Left colon (tissue), 2 donors: ENCODE measurements at regions not wholly inside any gene's neighbourhood (a gene's known extent, or its start where the extent isn't known, plus 50 kb on each side); places are given as distances from the start of the nearest gene placed in this dataset.
"Not testable (repeated sequence)": the region's sequence is repeated elsewhere in the genome, so short reads cannot be mapped to it uniquely, and the experiment has no call there.

Experiments
- ATAC-seq: fragments of 200-7000 bp; cut with Tn5 transposase; one replicate; pipeline ENCODE4 v1.9.1; 2020; ENCODE audit warnings: mild to moderate bottlenecking, moderate library complexity
- DNase-seq, 2 donors: peaks; one replicate each; pipeline ENCODE4 v3.0.0-alpha.2; 2020
- intact Hi-C, 2 donors: fragments of 100-400 bp; cut with DNase I in 1 of 2; cut with micrococcal nuclease in 1 of 2; formaldehyde crosslinking; loops; one replicate each; pipeline versions ENCODE4 v1.11.2 to v1.14.0; 2022; cut with DNase I, micrococcal nuclease
- donor health status: DM: no; HTN: no; CAD: no.
- donor health status: DM: yes; HTN: yes; CAD: no.

DNA sequence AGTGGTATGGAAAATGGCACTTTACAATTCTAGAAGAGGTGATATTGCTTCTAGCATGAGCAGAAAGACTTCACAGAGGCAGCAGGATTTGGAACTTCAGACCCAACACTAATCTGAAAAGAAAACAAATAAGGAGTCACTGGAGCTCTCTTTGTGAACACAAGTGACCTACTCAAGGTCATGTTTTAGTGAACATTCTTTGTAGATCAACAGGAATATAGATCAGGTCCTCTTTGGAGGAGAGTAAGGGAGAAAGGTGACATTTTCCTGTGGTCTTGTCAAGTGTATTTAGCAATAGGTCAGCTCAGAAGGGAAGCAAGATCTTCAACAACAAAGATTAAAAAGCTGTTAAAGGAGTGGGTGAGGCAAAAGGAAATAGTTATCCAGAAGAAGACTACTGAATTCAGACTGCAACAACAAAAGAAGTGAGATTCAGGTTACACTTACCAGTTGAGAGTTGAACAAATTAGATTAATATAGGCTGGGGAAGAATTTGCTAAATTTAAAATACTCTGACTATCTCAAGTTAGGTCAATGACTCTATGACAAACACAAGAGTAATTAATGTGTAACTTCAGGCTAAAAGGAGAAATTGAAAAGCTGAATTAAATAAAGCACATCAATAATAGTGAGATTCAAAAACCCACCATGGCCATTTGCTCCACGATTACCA, 528.2 kb downstream of the RPS29 start:
- ATAC-seq = no peak

DNA sequence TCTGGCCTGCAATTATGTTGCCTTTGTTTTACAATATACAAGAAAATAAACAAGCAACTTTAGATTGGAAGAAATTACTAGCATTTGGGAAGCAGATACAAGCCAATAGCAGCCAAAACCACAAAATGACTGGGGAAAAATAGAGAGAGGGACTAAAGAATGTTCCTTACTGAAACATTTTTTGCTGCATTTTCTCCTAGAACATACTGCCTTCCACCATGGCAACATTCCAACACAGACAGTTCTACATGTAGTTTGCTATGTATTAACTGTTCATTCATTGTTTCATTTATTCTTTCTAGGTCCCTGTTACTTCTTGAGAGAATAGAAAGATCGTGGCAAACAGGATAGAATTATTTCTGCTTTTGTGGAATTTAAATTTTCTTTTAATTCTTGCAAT, 530.2 kb downstream of the RPS29 start:
- intact Hi-C loops = no loop called here
- DNase-seq (no peak), ATAC-seq (no peak)

More for the DNA sequence above, 528.2 kb downstream of the RPS29 start:
- no peak for DNase-seq
- intact Hi-C loops = no loop called here

DNA sequence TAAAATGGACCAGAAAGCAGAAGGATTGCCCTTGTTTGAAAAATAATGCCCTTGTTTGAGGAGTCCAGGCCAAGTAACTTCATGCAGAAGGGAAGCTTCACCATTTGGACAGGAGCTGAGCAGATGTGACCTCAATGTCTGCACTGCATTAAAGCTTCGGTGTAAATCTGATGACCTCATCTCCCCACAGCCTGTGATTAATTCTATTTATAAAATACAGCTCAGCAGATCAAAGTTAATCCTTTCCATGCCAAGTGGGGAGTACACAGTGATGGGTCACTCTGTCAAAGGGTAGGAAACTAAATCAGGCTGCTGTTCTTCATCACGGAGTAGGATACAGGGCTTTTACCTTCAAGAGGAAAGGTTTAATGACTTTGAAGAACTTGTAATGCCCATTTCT, 533.7 kb downstream of the RPS29 start:
- intact Hi-C loops = no loop called here
- DNase-seq (no peak), ATAC-seq (no peak)

DNA sequence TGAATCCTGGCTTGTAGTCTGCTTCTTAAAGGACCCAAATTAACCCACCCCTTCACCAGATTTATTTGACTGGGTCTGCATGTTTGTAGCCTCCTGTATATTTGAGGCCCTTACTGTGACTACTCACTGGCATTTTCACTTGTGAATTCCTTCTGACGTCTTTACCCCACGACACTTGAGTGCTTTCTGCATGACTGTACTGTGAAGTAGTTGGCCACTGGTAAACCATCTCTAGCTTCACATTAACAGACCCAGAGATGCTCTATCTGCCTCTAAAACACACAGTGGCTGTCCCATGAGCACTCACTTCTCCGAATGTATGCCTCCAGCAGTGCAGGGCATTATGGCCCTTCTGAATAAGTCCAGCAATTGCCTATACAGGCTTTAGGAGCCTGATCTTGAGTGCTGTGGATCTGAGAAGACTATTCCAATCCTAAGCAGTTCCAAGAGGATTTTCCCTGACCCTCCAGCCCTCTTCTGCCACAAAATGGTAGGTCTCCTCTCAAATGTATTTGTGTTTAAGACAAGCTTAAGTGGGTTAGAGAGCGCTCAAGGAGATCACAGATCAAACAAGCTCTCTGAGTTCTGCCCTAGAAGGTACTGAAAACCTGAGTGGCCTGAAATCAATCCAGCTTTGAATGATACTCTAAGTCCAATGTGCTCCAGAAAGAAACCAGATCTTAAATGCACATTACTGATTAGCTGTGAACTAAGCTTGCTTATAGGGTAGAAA, 534.7 kb downstream of the RPS29 start:
- ATAC-seq (no peak), DNase-seq (no peak)
- intact Hi-C loops = no loop called here

DNA sequence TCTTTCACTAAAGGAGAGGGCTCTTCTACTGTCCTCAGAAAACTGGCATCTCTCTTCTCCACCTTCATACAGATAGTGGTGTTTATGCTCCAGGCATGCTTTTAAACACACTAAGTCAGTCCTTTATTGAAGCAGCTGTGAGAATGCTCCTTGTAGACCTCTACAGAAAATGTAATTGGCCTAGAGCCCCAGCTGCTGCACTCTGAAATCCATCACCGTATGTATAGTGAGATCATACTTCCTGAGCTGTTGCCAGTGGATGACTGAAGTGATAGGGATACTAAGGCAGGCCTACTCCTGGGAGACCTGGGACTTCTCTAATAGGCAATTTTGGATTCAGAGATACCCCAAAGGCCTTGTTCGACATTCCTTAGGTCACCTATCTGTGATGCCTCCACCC, 535.4 kb downstream of the RPS29 start:
- no peak for DNase-seq
- intact Hi-C loops = no loop called here
- no peak for ATAC-seq

DNA sequence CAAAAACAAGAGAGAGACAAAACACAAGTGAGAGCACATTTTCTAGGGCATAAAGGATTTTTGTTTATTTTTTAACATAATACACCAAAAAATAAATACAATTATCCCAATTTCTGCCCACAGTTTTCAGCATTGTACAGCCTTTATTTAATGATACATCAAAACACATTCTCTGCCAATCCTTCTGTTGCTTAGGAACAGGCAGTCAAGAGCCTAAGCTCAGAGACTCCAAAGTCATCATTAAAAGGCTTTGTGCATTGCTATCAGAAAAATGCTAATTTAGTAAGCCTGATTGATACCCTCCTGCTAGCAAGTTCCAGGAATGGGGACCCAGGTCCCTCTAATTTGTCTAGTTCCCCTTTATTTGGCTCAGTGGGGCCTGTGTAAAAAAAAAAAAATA, 536.5 kb downstream of the RPS29 start:
- DNase-seq (no peak), ATAC-seq (no peak)
- intact Hi-C loops = no loop called here

DNA sequence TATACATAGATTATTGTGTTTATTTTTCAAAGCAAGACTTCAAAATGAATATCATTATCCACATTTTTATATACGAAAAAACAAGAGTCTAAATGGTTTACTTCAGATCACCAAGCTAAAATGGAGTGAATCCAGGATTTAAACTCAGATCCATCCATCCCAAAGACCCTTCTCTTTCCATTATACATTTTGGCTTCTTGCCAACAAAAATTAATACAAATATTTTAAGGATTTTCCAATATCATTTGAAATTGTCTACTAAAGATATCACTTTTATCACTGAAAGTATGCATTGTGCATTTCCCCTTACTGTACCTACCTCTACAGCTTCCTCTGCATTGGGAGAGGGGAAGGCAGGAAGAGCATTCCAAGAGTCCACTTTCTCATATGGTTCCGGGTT, 541.2 kb downstream of the RPS29 start:
- ATAC-seq (no peak), DNase-seq (no peak)
- intact Hi-C loops = no loop called here

DNA sequence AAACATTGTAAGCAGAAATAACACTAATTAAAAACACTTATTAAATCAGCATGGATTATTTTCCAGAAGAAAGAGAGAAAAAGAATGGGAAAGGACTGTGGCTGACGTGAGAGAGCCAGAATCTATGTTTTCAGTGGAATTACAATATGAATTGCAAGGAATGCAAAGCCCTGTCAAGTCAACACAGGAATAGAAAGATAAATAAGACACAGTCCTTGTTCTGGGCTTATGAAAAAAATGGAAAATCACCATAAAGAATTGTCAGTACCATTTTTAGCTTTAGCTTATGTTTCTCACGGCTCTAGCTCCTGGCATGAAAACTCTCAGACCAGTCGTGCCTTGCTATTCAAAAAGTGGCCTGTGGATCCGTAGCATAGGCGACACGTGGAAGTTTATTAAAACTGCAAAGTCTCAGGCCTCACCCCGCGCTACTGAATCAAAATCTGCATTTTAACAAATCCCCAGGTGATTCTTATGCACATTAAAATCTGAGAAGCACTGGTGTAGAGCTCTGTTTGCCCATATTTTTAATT, 549.1 kb downstream of the RPS29 start:
- intact Hi-C loops = no loop called here
- DNase-seq = no peak
- no peak for ATAC-seq

DNA sequence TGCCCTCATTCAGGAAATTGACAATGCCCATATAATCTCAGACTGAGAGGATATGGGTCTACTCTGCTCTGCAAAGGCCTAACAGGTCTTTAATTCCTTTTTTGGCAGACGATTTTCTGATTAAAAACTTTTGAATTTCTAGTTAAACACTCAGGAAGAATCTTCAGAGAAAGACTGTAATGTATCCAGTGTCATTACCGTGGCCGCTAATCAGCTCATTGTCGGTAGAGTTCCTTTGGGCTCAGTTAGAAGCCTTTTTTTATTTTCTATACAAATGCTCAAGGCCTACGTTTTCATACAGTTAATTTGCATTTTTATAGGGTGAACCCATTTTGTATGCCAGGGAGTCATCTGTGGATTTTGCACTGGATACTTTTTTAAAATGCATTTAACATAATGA, 549.9 kb downstream of the RPS29 start:
- intact Hi-C loops = no loop called here
- ATAC-seq (no peak), DNase-seq (no peak)

DNA sequence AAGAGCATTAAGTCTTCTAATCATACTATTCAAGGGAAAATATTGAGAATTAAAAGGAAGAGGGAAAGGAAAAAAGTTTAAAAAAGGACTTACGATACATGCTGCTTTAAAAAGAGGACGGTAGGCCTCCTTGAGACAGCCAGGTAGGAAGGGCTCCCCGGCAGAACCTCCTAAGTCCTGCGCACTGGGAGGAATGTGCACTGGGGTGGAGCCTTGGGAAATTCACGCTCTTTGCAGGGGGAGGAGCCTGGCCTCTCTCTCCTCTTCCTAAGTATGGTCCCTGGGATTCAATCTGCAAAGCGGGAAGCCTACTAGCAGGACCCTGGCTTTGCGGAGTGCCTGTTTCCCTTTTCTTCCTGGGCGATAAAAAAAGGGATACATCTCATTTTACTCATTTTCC, 553.0 kb downstream of the RPS29 start:
- DNase-seq (no peak), ATAC-seq (no peak)
- intact Hi-C loops = no loop called here

DNA sequence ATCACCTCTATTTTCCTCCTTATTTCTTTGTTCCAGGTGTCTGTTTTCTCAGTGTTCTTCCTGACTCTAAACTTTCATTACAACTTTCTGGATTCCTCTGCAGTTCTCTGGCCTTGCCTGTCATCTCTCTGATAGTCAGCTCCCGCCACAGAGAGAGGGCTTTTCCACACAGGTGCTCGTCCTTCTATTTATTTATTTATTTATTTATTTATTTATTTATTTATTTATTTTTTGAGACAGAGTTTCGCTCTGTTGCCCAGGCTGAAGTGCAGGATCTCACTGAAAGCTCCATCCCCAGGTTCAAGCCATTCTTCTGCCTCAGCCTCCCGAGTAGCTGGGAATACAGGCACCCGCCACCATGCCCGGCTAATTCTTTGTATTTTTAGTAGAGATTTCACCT, 554.5 kb downstream of the RPS29 start:
- ATAC-seq, DNase-seq, intact Hi-C loops: not testable (repeated sequence)

DNA sequence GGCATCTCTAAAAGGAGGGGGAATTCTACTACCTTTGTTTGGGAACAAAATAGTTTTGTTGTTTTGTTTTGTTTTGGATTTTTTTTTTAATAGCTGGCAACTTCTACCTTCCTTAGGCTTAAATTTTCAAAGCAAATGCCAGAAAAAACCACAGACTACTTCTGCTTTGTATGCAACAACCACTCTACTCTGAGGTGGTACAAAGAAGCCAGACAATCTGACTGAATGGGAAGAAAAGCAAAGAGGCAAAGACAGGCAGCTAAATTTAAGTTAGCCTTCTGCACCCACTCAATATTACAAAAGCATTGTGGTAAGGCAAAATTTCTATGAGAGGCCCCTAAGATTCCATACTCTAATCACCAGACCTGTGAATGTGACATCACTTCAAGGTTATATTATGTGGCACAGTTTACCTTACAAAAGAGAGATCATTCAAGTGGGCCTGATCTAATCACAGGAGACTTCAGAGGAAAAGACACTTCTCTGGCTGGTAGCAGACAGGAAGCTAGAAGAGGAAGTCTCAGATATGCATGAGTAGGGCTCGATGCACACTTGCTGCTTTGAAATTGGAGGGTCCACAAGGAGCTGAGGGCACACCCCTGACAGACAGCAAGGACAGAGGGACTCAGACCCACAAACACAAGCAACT, 566.6 kb downstream of the RPS29 start:
- intact Hi-C loops = no loop called here
- no peak for ATAC-seq
- no peak for DNase-seq

DNA sequence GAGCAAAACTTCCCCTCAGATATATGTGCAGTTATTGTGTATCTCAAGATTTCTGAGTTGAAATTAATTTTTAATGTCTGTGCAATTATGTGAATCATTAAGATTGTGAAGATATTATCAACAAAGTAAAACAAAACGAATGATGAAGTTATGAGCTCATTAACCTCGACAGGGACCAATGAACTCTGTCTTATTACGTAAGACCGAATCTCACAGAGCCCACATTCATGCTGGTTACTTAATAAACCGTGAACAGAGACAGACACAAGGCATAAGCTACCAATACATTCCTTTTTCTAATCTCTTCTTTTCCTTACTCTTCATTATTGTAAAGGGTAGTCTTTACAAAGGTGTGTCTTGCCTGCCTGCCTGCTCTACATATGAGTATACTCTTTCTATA, 568.7 kb downstream of the RPS29 start:
- intact Hi-C loops = no loop called here
- ATAC-seq (no peak), DNase-seq (no peak)

DNA sequence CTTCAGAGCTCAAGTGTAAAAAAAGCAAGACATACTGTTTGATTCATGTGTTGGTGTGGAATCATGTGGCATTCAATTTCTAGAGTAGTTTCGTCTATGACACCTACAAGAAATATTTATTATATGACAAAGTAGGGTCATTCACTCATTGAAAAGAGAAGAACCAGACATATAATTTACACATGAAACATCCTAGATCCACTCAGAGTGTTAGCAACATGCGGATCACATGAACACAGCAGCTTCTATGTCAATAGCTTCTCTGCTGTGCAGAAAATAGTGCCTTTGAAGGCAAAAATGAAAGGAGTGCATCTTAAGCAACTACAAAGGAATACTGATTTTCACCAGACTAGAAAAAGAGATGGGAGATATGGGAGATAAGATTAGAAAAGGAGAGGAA, 569.8 kb downstream of the RPS29 start:
- intact Hi-C loops = no loop called here
- no peak for ATAC-seq
- DNase-seq = no peak

DNA sequence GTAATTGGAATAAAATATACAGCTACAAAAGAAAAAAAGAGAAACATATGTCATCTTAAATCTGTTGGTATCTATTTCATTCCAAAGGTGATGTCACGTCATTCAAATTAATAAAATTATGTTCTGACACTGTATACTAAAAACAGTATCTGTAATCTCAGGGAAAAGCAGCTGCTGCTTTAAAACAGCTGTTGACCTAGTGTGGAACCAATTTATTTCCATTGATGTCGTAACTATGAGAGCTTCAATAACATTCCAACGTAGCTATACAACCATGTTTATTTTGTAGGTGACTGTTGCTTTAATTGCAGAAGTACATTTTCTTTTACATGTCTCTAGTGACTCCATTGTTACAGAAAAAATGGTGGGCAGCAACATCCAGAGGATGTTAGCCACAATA, 571.7 kb downstream of the RPS29 start:
- intact Hi-C loops = no loop called here
- DNase-seq (no peak), ATAC-seq (no peak)

DNA sequence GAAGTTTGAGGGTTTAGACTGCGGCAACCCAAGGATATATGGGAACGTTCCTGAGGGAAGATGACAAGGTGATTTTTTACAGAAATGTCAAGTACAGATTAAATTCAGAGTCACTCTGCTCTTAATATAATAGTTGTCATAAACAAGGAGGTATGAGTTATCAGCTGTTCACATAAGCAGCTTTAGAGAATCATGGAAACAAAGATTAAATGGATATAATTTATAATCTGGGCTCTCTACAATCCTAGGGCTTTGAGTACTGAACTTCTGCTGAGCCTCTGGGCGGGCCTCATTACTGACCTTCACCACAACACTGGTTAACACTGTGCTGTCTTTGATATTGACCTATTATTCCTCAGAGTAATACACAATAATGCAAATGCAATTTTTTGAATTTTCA, 577.8 kb downstream of the RPS29 start:
- ATAC-seq (no peak), DNase-seq (no peak)
- intact Hi-C loops = no loop called here

DNA sequence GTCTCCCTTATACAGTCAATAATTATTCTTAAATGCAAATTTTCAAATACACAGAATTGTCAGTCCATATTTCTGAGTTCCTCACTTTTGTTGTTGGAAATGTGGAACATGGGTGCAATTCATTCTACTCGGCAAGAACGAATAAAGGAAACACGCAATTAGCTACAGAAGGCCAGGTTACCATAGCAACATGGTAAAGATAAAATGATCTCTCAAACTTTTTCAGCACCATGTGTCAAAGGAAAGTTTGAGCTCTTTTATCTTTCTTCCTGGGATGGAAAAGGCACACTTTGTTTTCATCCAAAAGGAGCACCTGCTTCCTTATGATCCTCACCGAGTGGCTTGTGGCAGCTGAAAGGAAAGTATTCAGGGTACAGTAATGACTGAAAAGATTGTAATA, 595.0 kb downstream of the RPS29 start:
- DNase-seq = no peak
- intact Hi-C loops = no loop called here
- ATAC-seq = no peak

DNA sequence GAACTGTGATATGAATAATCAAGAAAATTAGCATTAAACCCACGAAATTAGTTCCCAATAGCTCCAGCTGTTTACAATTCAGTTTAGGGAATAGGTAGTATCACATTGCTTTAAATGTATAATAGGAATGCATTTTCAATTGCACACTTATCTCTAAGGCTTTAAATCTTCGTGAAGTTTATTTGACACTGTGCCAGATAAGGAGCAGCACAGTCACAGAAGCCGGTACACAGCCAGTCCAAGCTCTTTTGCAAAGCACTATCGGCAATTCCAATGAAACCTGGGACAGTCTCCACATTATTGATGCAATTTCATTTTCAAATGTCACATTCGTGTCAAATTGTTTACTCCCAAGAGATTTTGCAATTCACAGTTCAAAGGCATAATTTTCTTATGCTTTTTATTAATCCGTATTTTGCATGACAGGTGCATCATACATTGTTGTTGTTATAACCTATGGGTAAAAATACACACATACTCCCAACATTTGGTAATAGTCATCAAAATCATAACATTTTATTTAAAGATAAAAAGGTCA, 602.8 kb downstream of the RPS29 start:
- ATAC-seq = no peak
- no peak for DNase-seq
- intact Hi-C loops = no loop called here

DNA sequence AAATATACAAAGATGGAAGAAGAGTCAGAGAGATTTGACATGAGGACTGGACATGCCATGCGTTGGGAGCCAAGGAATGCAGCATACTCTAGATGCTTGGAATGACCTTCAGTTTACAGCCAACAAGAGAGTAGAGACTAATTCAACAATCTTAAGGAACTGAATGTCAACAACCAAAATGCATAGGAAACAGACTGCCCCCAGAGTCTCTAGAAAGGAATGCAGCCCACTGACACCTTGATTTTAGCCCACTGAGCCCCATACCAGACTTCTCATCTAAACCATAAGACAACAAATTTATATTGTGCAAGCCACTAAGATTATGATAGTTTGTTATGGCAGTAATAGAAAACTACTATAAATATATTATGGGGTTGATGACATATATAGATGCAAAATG, 611.2 kb downstream of the RPS29 start:
- ATAC-seq = no peak

DNA sequence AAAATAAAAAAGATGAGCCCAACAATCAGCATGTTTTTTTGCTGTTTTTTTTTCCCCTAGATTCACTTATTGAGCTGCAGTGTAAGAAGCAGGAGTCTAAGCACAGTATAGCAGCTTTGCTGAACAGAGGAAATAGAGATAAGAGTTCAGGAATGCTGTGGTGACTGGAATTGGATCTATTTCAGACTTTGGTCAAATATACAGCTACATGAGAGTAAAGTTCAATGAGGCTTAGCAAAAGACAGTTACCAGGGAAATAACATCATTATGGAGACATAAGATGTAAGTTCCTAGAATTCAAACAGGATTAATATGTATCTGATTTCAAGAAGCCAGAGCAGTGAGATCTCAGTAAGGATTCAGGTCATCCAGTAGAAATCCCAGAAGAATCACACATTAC, 613.0 kb downstream of the RPS29 start:
- ATAC-seq (no peak), DNase-seq (no peak)
- intact Hi-C loops = no loop called here

More for the DNA sequence above, 611.2 kb downstream of the RPS29 start:
- intact Hi-C loops = no loop called here
- DNase-seq = no peak
